Globus pallidus (tissue), 1 donor: ENCODE measurements at regions not wholly inside any gene's neighbourhood (a gene's known extent, or its start where the extent isn't known, plus 50 kb on each side); places are given as distances from the start of the nearest gene placed in this dataset.

Experiments used
- DNase-seq: peaks from one replicate; pipeline ENCODE4 v3.0.0-alpha.2; 2015; ENCODE audit warnings: low spot score

DNA sequence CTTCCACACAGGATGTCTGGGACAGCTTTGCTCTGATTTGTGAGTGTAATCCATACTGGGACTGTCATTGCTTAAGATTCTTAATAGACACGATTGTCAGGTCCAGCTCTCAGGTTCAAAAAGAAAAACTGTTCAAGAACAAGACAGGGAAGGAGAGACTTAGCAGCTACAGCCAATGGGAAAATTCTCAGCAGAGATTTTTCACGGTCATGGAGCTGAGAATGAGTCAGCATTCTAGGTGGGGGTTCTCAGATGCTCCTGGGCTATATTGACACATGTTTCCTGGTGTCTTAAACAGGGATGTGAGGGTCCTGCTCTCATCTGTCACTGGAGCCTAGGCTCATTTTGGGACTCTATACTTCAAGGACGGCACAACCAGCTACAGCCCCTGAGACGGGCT lies 318.3 kb downstream of the RRAGC start:
- no peak for DNase-seq

DNA sequence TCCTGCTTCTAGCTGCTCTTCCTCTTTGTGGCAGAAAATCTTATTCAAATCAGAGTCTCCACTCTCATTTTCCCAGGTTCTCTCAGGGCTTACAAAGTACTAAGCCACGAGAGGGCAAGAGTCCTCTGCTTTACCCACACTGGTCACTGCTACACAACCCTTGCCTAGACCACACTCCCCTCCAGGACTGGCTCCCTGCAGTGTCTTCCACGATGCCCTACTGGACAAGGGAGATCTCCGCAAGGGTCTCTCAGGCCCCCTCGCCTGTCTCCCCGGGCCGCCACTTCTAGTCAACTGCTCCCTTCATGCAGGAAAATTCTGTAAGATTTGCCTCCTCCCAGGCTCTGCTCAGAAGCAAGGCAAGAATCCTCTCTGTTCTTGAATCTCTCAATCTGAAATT lies 319.6 kb downstream of the RRAGC start:
- DNase-seq: no peak

GRCh38 chr1:38538834-38539233 lies 320.7 kb downstream of the RRAGC start:
- DNase-seq: no peak

DNA sequence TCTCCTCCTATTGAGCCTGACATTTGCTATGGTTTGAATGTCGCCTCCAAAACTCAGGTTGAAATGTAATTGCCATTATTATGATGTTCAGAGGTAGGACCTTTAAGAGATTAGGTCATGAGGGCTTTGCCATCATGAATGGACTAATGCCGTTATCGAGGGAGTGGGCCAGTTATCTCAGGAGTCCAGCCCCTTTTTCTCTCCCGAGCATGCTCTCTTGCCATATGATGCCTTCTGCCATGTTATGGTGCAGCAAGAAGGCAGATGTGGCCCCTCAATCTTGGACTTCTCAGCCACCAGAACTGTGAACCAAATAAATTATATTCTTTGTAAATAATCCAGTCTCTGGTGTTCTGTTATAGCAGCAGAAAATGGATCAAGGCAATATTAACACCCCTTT lies 323.5 kb downstream of the RRAGC start:
- no peak for DNase-seq

- DNase-seq: no peak
Measured at GRCh38 chr1:38534473-38534823, 325.1 kb downstream of the RRAGC start.

DNA sequence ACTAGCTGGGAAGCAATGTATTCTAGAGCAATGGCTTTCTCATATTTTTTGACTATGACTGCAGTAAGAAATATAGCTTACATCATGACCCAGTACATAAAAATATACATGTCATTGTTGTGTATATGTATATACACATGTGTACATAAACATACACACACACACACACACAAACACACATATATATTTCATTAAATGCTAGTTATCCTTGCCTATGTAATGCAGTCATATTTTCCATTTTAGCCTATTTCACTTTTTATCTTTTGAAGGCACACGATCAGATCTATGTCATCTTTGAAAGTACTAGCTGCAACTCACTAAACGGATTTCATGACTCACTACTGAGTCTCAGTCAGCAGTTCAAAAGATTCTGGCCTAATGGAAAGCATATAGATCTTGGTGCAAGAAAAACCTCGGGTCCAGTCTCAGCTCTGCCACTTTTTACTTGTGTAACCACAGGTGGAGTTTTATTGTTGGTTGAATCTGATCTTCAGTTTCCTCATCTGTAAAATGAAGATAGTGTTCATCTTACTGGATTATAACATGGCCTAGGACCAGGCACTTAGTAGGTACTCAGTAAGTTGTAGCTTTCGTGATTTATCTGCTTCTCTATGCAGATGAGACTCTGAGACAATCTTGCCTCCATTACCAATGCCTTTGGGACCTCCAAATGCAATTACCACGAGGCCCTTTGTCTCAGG lies 325.6 kb downstream of the RRAGC start:
- no peak for DNase-seq

DNA sequence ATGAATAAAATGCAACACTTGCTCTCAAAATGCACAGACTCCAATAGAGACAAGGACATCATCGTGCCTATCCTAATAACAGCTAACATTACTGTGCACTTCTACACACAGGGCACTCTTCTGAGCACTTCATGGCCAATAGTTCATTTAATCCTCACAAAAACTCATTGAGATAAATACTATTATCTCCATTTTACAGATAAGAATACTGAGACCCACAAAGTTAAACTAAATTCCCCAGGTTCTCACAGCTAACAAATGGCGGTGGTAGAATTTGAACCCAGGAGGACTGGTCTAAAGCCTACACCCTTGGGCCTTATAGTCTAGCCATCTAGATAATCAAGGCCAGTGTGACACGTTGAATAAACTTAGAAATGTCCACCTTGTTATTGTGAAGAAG lies 328.6 kb downstream of the RRAGC start:
- DNase-seq: no peak

DNA sequence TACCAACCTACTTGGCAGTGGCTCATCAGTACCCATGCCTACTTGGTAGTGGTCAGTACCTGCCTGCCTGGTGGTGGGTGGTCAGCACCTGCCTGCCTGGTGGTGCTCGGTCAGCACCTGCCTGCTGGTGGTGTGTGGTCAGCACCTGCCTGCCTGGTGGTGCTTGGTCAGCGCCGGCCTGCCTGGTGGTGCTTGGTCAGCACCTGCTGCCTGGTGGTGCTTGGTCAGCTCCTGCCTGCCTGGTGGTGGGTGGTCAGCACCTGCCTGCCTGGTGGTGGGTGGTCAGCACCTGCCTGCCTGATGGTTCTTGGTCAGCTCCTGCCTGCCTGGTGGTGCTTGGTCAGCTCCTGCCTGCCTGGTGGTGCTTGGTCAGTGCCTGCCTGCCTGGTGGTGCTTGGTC lies 329.6 kb downstream of the RRAGC start:
- no peak for DNase-seq

- no peak for DNase-seq
Measured at GRCh38 chr1:38529391-38529790, 330.2 kb downstream of the RRAGC start.

DNA sequence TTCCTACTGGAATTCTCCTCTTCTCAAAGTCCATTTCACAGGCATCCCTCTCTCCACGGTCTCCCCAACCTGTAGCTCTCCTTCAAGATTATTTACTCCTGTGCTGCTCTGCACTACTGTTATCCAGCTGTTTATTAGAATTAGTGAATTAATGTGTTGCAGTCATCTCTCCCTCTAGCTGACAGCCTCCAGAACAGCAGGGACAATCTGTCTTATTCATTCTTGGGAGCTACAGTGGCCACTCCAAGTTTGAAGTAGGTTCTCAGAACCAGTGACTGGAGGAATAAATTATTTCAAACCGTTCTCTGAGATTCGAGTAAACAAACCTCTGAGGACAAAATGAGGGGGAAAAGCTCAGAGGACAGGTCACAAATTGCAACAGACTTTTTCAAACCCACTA lies 330.9 kb downstream of the RRAGC start:
- DNase-seq: no peak

DNA sequence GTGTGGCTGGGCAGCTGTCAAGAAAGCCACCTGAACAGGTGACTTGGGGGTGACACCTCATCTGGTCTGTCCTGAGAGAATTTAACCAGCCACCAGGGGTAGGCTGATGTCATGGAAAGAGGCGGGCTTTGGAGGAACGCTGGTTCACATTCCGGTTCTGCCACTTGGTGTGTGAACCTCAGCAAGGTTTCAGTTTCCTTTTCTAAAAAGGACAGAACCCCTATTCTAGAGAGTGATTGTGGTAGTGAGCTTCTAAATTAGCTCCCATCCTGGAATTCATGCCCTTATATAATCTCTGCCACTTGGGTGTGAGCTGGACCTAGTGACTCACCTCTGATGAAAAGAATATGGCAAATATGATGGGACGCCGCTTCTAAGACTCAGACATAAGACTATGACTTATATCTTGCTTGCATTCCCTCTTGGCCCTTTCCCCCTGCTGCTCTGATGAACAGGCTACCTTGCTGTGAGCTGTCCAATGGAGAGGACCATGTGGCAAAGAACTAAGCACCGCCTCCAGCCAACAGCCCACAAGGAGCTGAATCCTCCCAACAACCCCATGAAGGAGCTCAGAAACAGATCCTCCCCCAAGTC lies 332.1 kb downstream of the RRAGC start:
- no peak for DNase-seq

DNA sequence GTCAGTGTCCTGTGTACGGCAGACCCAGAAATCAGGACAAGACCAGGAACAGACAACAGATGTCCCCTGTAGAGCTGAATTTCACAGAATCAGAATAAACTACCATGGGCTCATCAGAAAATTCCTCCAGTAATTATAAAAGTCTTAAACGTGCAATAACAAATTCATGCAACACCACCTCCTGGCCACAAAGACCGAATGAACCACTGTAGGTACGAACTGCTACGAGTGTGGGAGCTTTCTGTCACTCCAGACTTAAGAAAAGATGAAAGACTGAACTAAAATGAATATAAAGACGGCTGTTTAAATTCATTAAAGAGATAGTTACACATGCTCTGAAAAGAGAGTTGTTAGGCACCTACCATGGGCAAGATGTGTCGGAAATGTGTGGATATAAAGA lies 333.5 kb downstream of the RRAGC start:
- DNase-seq: no peak

GRCh38 chr1:38525343-38526043 lies 334.1 kb downstream of the RRAGC start:
- DNase-seq: no peak

DNA sequence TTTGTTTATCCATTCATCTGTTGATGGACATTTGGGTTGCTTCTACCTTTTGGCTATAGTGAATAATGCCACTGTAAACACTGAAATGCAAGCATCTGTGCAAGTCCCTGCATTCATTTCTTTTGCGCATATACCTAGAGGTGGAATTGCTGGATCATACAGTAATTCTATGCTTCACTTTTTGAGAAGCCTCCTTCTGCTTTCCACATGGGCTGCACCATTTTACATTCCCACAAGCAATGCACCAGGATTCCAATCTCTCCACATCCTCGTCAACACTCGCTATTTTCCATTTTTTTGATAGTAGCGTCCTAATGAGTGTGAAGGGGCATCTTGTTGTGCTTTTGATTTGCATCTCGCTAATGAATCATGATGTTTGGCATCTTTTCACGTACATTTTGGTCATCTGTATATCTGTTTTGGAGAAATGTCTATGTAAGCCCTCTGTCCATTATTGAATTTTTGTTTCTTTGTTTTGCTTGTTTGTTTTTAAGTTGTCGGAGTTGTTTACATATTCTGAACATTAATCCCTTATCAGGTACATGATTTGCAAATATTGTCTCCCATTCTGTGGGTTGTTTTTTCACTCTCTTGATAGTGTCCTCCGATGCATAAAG lies 335.4 kb downstream of the RRAGC start:
- no peak for DNase-seq

GRCh38 chr1:38523568-38523939 lies 336.0 kb downstream of the RRAGC start:
- DNase-seq: no peak

DNA sequence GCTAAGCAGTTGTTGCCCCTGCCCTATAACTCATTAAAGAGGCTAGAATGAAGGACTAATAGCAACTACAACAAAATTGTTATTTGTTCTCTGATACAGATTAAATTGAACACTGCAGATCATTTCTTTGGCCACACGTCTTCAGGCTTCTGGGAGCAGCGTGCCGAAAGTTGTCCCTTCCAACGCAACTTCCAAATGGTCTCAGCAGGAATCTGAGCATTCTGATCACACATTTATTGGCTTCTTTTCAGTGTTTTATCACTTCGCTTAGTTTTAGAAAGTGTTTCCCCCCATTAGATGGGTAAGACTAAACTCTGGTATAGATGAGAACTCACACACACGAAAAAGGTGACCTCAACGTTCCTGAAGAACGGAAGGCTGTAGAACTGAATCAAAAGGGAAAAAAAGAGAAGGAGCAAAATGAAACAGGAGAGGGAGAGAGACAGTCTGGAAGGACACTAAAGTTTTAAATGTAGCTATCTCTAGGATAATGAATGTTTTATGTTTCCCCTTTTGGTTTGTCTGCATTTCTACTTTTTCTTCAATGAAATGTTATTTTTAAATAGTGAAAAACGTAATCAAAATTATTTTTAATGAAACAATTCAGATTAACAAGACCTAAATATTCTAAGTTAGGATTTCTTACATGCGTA lies 336.5 kb downstream of the RRAGC start:
- no peak for DNase-seq

DNA sequence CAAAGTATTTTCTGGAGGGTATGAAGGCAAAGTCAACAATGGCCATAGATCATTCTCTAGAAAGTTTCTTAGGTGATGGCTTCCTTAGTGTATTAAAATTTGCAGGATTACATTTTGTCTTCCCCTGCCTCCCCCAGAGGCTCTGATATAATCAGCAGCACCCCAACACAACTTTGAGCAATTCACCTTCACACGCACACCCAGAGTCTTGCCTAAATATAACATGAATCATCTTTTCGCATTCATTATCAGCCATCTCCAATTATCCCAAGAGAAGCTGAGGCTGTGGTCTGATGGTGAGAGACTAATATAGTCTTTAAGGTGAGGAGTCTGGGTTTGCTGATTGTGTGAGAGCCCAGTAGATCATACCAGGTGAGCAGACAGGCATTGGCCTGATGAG lies 343.0 kb downstream of the RRAGC start:
- no peak for DNase-seq

DNA sequence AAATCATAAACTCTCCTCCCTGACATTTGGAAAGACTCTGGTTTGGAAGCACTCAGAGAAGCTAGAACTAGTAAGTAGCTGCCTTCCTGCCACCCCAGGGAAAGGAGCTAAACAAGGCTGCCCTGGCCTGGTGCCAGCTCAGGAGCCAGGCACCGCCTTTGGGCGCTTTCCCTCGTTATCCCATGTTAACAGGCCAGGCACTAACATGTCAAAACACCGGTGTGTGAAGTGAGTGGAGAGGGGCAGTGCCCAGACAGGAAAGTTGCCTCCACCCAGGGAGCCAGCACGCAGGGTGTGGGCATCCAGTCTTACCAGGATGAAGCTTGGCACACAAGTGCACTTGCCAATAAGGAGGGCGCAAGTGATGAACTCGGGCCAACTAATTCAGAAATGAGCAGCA lies 346.8 kb downstream of the RRAGC start:
- no peak for DNase-seq

DNA sequence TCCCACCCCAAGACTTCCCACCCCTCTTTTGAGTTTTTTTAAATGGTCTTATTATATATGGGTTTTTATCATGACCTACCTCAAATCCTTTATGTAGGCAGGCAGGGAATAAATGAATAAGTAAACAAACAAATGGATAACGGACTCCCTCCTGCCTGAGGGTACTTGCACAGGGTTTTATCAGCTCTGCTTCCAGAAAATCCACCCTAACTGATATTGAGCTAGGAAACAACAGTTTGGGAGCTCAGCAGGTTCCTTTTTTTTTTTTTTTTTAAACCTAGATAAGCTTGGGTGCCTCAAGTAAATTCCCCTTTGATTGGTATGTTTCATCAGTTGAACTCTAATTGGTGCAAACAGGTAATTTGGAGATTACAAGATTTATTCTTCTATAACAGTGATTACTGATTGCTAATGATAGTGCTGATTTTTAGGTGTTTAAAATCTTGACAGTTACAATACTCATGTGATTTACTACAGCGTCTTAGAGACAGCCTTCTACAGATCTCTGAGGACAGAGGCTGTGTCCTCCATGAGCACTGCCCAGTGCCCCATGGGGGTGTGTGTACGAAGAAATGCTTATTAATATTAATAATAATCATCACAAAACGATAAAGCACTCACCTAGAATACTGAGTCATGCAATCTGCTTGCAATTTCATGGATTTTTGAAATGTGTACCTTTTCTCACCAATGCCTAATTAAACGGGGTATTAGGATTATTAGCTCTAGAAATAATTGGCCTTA lies 347.4 kb downstream of the RRAGC start:
- DNase-seq: no peak

DNA sequence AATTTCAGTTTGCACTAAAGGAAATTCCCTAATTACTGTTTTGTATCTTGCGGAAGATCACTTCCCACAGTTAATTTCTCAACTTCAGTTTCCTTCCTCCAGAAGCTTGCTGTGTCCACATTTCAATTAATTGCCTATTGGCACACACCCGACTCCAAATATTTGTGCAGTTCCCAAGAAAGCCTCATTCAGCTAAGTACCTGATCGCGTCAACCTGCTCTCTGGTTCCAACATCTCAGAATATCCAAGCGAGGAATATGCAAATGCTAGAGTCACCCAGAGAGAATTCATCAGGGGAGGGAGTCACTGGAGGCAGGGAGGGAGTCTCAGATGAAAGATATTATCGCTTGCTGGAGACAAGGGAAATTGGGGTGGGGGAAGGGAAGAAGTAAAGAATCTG lies 351.3 kb downstream of the RRAGC start:
- no peak for DNase-seq

DNA sequence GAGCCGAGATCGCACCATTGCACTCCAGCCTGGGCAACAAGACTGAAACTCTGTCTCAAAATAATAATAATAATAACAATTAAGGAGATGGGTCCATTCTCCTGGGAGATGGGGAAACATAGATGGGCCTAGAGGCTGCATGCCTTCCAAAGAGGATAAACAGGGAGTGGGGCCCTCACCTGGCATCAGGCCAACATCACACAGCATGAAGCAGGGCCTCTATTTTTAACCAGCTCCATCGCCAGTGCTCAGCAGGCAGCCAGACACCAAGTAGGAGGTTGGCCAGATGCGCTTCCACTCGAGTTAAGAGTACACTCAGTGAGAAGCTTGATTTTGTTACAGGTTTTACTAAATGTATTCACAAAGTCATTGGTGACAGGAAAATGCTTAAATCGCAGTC lies 352.0 kb downstream of the RRAGC start:
- DNase-seq: no peak

- DNase-seq: no peak
Measured at GRCh38 chr1:38505944-38506343, 353.6 kb downstream of the RRAGC start.
